Urothelium cell line (cell line): ENCODE measurements at regions not wholly inside any gene's neighbourhood (a gene's known extent, or its start where the extent isn't known, plus 50 kb on each side); places are given as distances from the start of the nearest gene placed in this dataset.

Source experiments
- DNase-seq: peaks from one replicate; pipeline ENCODE4 v3.0.0; 2011; ENCODE audit warnings: low spot score, mixed read lengths
- FAIRE-seq: peaks from 2 replicates; lab custom pipeline; 2011; peaks lifted over from hg19 to GRCh38; lab: Jason Lieb, UNC

DNA sequence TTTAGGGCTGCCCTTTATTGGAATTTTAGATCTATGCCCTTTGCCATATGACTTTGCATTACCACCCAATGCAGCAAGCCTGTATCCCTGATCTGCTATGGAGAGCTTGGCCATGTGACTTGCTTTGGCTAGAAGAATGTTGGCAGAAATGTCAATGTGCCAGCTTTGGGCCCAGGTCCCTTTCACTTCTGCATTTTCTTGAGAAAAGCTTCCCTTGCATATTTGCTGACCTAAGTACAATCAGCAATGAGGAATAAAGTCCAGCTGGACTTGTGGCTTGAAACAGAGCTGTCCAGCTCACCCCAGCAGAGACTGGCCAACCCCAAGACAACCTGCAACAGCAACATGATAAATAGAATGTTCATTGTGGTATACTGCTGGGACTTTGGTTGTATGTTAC is 135.9 kb downstream of the PAH start:
- no peak for FAIRE-seq
- DNase-seq = no peak

DNA sequence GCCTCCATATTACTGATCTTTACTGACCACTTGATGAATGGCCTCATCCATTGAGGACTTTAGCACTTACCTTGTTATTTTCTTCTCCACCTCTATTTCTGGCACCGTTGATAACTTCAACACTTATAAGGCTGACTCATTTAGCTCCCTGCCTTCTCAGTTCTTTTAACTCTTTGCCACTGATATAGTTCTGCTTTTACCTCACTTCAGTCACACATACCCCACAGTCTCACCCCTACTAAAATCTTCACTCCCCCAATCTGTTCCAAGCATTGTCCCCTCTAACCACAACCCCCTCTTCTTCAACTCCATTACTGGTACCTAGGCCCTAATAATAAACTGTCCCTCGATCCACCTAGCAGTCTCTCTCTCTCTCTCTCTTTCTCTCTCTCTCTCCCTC is 141.0 kb downstream of the PAH start:
- no peak for DNase-seq
- no peak for FAIRE-seq

DNA sequence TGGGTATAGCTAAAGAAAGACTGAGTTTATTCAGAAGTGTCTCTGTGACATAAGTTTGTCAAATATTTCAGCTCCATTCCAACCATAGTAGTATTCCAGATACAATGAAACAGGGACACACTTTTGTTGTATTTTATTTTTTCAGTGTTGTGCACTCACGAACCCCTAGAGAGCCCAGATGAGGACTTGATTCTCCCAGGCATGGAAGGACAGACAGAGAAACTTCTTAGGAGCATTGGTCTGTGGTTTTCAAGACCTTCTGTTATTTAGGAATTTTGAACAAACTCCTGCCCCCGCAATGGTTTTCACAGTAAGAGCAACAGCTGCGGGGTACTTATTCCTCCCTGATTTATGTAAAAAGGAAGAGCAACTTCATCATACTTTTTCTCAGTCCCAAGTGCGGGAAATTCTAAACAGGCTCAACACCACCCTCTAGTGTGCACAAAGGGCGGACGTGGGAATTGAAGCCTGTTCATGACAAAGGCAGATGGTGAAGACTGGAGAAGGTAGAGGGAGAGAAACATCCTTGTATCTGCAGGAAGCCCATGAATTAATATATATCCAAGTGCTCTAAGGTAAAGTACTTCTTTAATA is 147.6 kb downstream of the PAH start:
- DNase-seq (peak; percentile 49), FAIRE-seq (no peak)

DNA sequence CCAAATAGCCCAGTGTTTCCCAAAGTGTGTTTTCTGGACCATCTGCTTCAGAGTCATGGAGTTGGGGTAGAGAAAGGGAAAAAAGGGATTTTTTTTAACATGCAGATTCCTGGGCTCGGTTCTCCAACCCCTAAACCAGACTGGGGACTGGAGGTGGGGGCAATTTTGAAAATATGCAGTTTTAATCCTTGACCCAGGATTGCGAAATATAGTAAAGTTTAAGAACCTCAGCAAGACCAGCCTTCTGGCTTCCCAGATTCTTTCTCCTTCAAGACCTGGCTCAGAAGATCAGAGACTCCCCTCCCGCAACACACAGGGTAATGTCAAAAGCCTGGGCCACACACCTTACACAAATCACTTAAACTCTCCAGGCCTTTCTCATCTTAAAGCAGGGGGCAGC is 150.1 kb downstream of the PAH start:
- FAIRE-seq (no peak), DNase-seq (no peak)

DNA sequence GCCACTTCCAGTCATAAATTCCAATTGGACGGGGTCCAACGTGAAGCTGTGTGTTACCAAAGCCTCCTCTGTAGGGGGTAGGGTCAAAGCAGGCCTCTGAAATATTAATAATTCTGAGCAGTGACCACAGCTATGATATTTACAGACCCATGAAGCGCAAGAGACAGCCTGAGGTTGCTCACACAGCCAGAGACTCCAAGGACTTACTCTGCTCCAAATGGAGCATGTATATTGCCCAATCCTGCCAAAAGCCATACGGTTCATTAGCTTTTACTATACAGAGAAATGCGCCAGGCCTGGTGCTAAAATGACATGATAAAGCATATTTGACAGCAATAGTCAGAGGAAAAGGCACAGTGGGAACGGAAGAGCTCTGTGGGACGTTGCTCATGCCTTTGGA is 151.3 kb downstream of the PAH start:
- FAIRE-seq (no peak), DNase-seq (no peak)

DNA sequence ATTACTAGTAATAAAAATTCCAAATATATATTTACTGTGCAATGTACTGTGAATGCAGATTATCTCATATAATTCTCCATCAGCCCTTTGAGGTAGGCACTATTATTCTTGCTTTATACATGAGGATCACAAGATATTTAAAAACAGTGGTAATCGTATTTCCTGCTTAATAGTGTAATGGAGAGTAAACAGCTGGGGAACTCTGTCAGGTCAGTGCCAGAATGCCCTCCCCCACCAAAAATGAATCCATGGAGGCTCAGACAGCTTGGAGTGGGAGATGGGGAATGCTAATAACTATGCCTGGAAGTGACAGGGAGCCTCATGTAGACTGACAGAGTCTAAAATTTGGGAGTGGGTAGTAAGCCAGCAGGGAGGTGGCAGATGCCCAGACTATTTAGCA is 153.6 kb downstream of the PAH start:
- no peak for DNase-seq
- FAIRE-seq = no peak

DNA sequence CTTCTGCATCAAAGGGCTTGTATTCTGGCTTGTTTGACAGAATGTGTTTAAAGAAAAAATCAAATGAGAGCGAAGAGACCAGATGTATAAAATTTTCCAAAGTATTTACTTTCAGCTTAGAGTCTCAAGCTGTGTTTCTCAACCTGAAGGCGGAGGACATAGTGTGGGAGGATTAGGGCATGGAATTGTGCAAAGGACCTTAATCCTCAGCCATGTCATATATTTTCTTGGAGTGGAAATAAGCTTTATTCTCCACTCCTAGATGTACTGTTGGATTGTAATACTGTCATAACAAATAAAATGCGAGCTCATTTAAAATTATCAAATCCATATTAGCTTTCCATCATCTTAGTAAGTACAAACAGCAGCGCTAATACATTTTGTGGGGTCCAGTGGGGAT is 154.0 kb downstream of the PAH start:
- FAIRE-seq = no peak
- DNase-seq = no peak

DNA sequence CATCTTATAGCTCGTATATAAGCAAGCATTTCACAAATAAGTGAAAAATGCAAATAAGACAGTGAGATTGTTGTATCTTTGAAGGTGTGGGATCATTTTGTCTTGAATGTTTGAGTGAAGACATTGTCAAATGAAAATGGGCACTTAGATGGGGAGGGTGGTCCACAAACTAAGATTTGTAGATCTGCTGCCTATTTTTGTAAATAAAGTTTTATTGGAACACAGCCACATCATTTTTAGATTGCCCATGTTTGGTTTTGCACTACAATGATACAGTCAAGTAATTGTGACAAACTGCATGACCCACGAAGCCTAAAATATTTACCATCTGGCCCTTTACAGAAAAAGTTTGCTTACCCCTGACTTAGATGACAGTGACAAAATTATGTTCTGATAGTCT is 156.7 kb downstream of the PAH start:
- FAIRE-seq = no peak
- DNase-seq = no peak

DNA sequence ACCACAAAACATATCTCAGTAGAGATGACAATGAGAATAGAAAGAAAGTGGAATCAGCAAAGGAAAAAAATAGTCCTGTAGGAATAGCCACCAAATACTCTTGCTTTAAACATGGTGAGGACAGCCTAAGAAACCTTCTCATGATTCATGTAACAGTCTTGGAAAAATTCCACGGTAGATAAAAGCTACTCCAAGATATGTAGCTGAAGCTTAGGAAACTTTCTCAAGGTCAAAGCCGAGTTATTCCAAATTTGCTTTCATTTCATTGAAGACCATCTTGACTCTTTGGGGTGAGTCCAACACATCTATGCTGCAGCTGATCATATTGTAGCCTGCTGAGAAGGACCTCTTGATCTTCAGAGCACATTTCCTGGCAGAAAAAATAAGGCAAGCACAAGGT is 157.6 kb downstream of the PAH start:
- FAIRE-seq (no peak), DNase-seq (no peak)

DNA sequence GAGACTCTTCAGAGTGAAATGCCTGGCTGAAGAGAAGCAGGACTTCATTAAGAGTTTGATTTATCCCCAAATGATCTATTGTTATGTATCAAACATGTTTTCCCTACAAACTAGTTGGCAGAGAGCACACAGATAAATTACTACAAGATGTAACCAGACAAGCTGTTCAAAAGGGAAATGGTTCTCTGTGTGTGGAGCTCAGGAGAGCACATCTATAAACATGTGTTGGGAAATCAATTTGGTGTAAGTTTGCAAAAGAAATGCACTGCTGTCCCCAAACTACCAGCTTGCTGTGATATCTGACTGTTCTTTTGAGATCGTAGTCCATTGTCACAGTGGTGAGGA is 159.2 kb downstream of the PAH start:
- DNase-seq (no peak), FAIRE-seq (no peak)

DNA sequence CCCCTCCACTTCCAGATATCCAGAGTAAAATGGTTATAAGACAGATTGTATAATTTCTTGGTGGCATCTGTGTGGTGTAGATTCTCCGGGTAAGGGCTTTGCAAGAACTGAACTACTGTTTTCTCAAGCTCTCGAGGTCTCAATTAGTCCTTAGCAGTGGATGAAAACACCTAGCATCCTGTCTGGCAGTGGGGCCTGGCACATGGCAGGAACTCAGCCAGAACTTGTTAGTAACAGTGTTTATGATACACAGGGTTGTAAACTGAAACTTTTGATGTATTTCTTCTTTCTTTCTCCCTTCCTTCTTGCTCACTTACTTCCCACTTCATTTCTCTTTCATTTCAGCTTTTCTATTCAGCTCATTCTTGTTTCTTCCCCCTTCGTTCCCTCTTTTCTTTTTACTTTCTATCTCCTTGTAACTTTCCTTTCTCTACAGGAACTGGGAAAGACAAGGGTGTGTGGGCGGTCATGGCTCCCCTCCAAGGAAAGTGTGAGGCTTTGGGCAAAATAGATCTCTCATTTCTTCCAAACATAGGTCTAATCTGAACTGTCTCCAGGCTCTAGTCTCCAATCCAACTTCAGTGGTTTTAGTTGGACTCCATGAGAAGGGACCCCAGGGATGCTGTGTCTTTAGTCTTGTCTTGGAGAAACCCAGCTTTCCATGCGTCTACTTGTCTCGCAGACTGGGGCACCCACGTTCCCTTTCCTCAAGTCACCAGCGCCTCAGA is 159.7 kb downstream of the PAH start:
- no peak for DNase-seq
- no peak for FAIRE-seq

DNA sequence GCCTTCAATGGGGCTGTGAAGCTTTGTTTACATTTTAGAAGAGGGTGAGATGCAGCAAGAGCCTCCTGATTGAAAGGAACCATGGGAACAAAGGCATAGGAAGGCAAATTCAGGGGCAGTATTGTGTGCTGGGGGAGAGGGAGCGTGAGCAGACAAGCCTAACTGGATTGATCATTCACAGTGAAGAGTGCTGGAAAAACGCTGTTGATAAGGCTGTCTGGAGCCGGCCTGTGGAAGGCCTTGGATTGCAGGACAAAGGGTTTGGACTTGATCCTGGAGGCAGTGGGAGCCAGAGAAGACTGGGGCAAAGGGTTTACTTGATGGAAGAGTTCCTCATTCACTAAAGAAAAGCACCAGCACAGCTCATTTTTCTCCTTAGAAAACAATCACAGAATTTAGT is 160.5 kb downstream of the PAH start:
- DNase-seq (no peak), FAIRE-seq (no peak)

DNA sequence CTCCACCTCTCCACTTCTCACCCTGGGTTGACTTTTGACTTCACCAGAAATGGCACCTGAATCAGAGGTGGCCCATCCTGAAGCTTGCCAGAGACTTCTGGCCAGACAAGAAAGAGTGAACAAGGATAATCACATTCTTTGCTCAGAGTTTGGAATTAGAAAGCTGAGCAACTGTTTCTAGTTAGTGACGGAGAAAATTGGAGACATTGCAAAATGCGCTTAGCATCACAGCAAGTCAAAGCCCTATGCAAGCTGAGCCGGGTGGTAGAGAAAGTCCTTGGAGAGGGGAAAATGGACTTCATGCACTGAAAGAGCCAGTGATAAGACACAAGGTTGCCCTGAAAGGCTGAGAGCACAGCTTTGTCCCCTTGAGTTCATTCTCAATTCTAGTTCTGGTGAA is 161.8 kb downstream of the PAH start:
- DNase-seq (no peak), FAIRE-seq (no peak)

DNA sequence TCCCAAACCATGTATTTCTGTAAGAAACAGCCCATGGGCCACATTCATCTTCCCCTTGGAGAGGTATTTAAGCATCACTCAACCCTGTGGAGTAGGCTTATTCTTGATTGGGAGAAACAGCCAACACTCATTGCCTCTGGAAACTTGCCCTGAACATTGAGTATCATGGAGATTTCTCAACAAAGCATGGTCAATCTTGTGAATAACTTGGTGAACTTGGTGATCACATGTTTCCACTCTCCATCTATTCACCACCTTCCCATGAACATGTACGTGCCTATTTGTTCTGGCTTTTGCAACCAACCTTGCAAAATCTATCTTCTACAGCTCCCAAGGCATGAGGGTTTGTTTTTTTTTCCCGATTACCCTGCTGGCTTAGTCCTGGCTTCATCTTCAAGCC is 163.2 kb downstream of the PAH start:
- no peak for FAIRE-seq

DNA sequence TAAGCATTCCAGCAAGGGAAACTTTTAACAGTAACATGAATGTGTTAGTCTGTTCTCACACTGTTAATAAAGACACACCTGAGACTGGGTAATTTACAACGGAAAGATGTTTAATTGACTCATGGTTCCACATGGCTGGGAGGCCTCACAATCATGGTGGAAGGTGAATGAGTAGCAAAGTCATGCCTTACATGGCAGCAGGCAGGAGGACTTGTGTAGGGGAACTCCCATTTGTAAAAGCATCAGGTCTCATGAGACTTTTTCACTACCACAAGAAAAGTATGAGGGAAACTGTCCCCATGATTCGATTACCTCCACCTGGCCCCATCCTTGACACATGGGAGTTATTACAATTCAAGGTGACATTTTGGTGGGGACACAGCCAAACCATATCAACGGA is 168.3 kb downstream of the PAH start:
- no peak for FAIRE-seq
- no peak for DNase-seq

More for the DNA sequence above, 163.2 kb downstream of the PAH start:
- DNase-seq = no peak

DNA sequence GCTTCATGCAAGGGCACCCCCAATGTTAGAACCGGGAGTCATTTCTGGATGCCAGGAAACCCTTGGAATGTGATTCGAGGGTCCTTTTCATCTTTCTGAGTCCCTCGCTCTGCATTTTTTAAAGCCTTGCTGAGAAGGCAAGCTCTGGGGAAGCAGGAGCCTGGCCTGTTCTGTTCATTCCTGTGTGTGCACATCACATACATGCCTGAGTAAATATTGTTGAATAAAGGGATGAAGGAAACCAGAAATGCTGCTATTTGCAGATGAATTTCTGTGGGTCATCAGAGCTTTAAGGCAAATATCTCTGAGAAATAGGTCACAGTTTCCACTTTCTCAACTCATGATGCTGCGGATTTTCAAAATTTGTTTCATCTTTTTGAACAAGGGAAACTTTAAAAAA is 170.1 kb downstream of the PAH start:
- FAIRE-seq = no peak
- no peak for DNase-seq

DNA sequence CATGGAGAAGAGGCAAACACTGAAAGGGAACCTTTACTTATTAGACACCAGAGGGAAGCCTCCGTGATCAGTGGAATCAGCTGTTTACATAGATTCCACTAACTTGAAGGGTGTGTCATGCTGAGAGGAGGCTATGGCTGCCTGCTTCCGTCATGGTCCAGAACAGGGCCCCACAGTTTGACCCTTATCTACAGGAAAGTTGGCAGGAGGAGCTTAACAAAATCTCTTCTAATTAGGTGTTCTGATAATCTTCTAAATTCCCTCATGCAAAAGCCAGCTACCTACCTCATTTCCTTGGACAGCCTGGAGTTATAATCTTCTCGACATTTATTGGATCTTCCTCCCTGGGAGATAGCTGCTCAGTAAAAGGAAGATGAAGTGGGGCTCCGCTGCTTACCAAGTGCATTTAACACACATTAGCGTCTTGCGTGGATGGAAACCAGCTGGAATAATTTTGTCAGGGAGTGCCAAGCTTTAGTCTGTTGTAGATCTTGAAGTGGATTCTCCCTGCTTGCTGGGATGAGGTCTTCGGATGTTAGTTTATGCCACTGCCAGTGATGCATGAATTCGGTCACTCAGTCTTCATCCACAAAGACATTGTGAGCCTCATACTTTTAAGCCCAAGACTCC is 171.0 kb downstream of the PAH start:
- FAIRE-seq = no peak
- DNase-seq = no peak

DNA sequence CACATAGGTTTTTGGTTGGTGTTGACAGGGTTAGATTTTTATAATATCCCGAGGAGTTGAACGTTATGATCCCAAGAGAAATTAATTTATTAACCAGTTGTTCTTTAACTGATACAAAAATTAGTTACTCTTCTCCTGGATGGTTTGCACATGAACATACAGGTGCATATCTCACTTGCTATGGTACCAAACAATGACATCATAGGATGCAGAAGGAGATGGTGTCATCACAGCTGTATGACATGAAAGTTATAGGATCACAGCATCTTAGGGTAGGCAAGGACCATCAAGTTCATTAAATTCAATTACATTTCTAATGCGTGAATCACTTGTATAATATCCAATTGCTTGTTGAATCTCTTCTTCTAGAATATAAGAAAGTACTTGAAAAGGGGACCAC is 175.8 kb downstream of the PAH start:
- no peak for FAIRE-seq
- DNase-seq = no peak

DNA sequence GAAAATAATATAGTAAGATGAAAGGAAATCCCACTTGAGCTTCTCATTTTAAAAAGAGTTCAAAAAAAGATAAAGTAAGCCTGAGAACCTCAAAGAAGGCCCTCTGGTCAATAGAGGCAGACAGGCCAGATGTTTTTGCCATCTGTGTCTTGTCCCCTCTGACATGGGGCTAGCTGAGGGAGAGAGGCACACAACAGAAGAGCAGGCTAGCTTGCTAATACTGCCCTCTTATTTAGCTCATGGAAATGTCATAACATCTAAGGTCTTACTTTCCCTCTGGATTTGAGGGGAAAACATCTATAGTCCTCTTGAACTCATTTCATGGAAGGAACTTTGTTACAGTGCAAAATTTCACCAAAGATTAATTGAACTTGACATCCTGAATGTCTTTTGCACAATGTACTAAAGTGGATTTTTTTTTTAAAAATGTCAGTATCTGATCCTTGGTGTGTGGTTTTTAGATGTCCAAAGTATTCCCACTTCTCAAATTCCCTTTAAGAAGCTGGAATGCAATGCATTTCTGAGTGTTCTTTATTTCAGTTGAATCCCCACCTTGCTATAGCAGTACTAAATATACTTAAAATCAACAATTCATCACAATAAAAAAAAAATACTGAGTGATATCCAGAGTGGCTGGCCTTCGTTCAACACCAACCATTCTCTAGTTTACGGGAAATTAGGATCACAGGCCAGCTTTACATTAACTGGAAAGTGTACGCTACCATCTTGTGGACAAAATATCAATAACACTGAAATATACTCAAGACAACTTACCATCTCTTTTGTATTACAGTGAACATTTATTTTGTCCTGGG is 176.7 kb downstream of the PAH start:
- peak; percentile 6 for DNase-seq
- FAIRE-seq = no peak

DNA sequence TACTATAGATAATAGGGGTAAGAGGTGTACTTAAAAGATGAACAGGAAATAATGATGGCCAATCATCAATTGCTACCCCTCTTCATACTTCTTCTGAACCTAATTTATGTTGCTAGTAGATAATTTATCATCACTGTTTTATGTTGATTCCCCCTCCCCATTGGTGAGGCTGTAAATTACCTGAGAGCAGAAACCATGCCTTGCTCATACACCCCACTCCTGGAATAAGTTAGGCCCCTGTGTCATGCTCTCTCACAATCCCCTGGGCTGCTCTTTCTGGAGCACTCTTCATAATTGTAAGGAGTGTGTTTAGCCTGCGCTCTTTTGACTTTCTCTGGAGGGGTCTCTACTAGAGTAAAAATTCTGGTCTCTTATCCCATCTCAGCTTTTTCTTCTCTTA is 180.7 kb downstream of the PAH start:
- no peak for FAIRE-seq

DNA sequence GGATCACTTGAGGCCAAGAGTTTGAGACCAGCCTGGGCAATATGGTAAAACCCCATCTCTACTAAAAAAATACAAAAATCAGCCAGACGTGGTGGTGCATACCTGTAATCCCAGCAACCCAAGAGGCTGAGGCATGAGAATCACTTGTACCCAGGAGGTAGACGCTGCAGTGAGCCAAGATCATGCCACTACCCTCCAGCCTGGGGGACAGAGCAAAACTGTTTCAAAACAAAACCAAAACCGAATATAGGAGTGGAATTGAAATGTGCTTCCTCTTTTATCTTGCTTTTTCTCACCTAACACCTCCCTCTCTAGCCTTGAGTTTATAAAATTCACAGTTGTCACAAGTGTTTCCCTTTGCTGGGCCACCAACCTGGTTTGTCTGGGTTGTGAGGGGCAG is 181.9 kb downstream of the PAH start:
- no peak for FAIRE-seq
- no peak for DNase-seq

More for the DNA sequence above, 180.7 kb downstream of the PAH start:
- no peak for DNase-seq

DNA sequence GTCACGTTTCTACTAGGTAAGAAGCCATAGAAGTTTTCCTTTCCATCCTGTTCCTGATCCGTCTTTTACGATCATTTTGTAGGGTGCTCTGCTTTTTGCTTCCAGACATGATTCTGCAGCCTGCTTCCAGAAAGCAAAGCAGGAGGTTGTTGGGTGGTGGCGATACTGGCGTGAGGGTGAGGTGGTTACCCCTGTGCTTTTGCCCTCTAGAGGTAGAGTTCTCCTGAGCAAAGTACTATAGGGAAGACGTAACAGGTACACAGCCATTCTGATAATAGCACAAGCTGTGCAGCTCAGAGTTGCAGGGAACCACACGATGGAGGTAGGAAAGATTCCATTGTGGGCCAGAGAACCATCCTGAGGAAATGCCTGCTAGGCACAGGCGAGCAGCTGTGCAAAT is 186.0 kb downstream of the PAH start:
- FAIRE-seq = no peak
- no peak for DNase-seq
